22Rv1 (cell line): ENCODE measurements at regions not wholly inside any gene's neighbourhood (a gene's known extent, or its start where the extent isn't known, plus 50 kb on each side); places are given as distances from the start of the nearest gene placed in this dataset.
"Not testable (repeated sequence)": the region's sequence is repeated elsewhere in the genome, so short reads cannot be mapped to it uniquely, and the experiment has no call there.

ENCODE experiments used
- CTCF ChIP-seq: fragments of 450-650 bp; IDR thresholded peaks from 2 replicates; pipeline ENCODE4 v1.5.1; 2017; ENCODE audit warnings: mild to moderate bottlenecking
- ZFX ChIP-seq: fragments of 450-650 bp; IDR thresholded peaks from 2 replicates; pipeline ENCODE4 v1.6.1; 2017; ENCODE audit warnings: antibody characterized with exemption, borderline replicate concordance

- not testable (repeated sequence) for TF ChIP-seq CTCF, ZFX
Measured at GRCh38 chr5:86292811-86293210, 324.9 kb upstream of the COX7C start.
